ENCODE measurements at regions not wholly inside any gene's neighbourhood (a gene's known extent, or its start where the extent isn't known, plus 50 kb on each side); places are given as distances from the start of the nearest gene placed in this dataset.

DNA sequence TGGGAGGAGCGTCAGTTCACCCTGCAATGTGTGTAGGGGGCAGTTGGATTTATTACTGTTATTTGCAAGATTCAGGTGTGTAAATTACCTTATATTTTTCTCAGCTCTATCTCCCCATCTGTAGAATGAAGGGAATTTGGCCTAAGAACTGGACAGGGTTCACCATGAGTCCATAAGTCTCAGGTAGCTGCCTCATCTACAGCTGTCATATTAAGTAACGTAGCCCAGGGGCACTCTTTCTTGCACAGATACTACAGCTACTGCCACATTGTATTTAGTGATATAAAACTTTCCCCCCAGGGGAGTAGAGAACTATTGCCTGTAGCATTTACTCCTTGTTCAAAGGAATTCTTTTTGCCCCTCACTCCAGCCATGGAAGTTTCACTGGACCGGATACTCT is 301.4 kb upstream of the ZNF608 start:
- TF ChIP-seq, protein P1, sequence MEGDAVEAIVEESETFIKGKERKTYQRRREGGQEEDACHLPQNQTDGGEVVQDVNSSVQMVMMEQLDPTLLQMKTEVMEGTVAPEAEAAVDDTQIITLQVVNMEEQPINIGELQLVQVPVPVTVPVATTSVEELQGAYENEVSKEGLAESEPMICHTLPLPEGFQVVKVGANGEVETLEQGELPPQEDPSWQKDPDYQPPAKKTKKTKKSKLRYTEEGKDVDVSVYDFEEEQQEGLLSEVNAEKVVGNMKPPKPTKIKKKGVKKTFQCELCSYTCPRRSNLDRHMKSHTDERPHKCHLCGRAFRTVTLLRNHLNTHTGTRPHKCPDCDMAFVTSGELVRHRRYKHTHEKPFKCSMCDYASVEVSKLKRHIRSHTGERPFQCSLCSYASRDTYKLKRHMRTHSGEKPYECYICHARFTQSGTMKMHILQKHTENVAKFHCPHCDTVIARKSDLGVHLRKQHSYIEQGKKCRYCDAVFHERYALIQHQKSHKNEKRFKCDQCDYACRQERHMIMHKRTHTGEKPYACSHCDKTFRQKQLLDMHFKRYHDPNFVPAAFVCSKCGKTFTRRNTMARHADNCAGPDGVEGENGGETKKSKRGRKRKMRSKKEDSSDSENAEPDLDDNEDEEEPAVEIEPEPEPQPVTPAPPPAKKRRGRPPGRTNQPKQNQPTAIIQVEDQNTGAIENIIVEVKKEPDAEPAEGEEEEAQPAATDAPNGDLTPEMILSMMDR (IDR thresholded peaks at IDR 0.05) = no peak
- TF ChIP-seq POLR2A (IDR thresholded peaks at IDR 0.05) = no peak
